ENCODE measurements at regions not wholly inside any gene's neighbourhood (a gene's known extent, or its start where the extent isn't known, plus 50 kb on each side); places are given as distances from the start of the nearest gene placed in this dataset.

GRCh38 chr9:104278929-104279496 is 184.9 kb downstream of the SMC2 start:
- Histone ChIP-seq H3K27me3 (no peaks in the 10 kb centered on the region), H3K27ac (no peak overlapping the region), H3K36me3 (no peaks in the 10 kb centered on the region), H3K4me3 (no peak overlapping the region), H3K4me1 (peaks cover 0 to 10% (median 5%) of the 10 kb centered on the region in 4 donors), H3K9me3 (no peaks in the 10 kb centered on the region)
- TF ChIP-seq CTCF (IDR thresholded peaks at IDR 0.05) (no peak), POLR2AphosphoS5 (IDR thresholded peaks at IDR 0.05) (no peak), POLR2A (IDR thresholded peaks at IDR 0.05) (no peak), EP300 (IDR thresholded peaks at IDR 0.05) (no peak)
- 61 to 82% (median 68%) methylated on average over 2 of the region's 2 CpGs for WGBS, 5 donors
- intact Hi-C loops (cut with DNase I; ENCODE audit: low total_unique reads): no loop called here
- no peak for DNase-seq

DNA sequence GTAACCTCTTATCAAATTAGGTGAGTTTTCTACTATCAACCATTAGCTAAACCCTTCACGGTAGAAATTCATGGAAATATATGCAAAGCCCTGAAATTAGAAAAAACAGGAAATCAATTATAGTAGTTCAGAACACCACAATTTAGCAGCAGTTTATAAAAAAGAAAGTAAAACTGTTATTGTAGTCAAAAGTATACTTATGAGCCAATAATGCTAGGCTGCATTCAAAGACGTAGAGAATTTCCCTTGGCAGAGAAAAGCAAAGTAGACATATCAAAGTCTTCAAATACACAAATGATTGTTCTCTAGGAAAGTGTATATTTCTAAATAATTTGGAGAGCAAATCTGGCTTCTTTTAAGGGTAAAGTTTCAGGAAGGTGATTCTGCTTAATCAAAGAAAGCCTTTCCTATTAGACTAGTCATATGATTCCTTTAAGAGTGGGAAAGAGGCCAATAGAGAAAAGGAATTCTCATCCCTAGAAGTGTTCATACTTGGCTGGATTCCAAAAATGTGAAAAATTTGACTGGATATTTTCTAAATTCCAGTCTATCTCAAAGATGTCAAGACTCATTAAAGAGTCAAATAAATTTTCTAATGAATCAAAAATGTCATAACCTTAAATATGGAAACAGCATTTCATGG is 185.5 kb downstream of the SMC2 start:
- DNase-seq: peak in 1 of 2 donors; percentile 23
- H3K27ac ChIP-seq: no peak overlapping the region
- H3K9me3 ChIP-seq: no peaks in the 10 kb centered on the region
- intact Hi-C loops (cut with DNase I; ENCODE audit: low total_unique reads): no loop called here
- 9 to 30% (median 19%) methylated on average over 2 of the region's 2 CpGs for WGBS, 5 donors
- H3K4me1 ChIP-seq: peaks cover 0 to 10% (median 5%) of the 10 kb centered on the region in 4 donors
- no peaks in the 10 kb centered on the region for H3K36me3 ChIP-seq
- H3K27me3 ChIP-seq: no peaks in the 10 kb centered on the region
- no peak for TF ChIP-seq POLR2AphosphoS5 (IDR thresholded peaks at IDR 0.05)
- TF ChIP-seq POLR2A (IDR thresholded peaks at IDR 0.05): no peak
- no peak for TF ChIP-seq EP300 (IDR thresholded peaks at IDR 0.05)
- TF ChIP-seq CTCF (IDR thresholded peaks at IDR 0.05): no peak
- H3K4me3 ChIP-seq: no peak overlapping the region

- no peak overlapping the region for H3K27ac ChIP-seq
- H3K9me3 ChIP-seq: no peaks in the 10 kb centered on the region
- H3K4me1 ChIP-seq: peaks cover 0 to 10% (median 5%) of the 10 kb centered on the region in 4 donors
- intact Hi-C loops (cut with DNase I; ENCODE audit: low total_unique reads): no loop called here
- TF ChIP-seq POLR2A (IDR thresholded peaks at IDR 0.05) (no peak), POLR2AphosphoS5 (IDR thresholded peaks at IDR 0.05) (no peak), CTCF (IDR thresholded peaks at IDR 0.05) (no peak)
- WGBS, 5 donors: 33 to 53% (median 34%) methylated on average over 3 of the region's 3 CpGs
- no peak overlapping the region for H3K4me3 ChIP-seq
- DNase-seq: no peak
- no peaks in the 10 kb centered on the region for H3K27me3 ChIP-seq
- no peaks in the 10 kb centered on the region for H3K36me3 ChIP-seq
Measured at GRCh38 chr9:104280178-104280560, 186.1 kb downstream of the SMC2 start.

- intact Hi-C loops (cut with DNase I; ENCODE audit: low total_unique reads): no loop called here
- 41 to 74% (median 52%) methylated on average over 1 of the region's 1 CpG for WGBS, 5 donors
Measured at GRCh38 chr9:104280711-104281110, 186.6 kb downstream of the SMC2 start.

More at GRCh38 chr9:104280711-104281110, 186.6 kb downstream of the SMC2 start:
- no peaks in the 10 kb centered on the region for H3K27me3 ChIP-seq
- H3K27ac ChIP-seq: no peak overlapping the region
- no peak for DNase-seq
- H3K9me3 ChIP-seq: no peaks in the 10 kb centered on the region
- no peak overlapping the region for H3K4me3 ChIP-seq
- TF ChIP-seq POLR2A (IDR thresholded peaks at IDR 0.05): no peak
- no peak for TF ChIP-seq POLR2AphosphoS5 (IDR thresholded peaks at IDR 0.05)
- no peak for TF ChIP-seq EP300 (IDR thresholded peaks at IDR 0.05)
- TF ChIP-seq CTCF (IDR thresholded peaks at IDR 0.05): no peak
- H3K36me3 ChIP-seq: no peaks in the 10 kb centered on the region
- H3K4me1 ChIP-seq: peaks cover 0 to 10% (median 5%) of the 10 kb centered on the region in 4 donors
